ENCODE measurements at regions not wholly inside any gene's neighbourhood (a gene's known extent, or its start where the extent isn't known, plus 50 kb on each side); places are given as distances from the start of the nearest gene placed in this dataset.

DNA sequence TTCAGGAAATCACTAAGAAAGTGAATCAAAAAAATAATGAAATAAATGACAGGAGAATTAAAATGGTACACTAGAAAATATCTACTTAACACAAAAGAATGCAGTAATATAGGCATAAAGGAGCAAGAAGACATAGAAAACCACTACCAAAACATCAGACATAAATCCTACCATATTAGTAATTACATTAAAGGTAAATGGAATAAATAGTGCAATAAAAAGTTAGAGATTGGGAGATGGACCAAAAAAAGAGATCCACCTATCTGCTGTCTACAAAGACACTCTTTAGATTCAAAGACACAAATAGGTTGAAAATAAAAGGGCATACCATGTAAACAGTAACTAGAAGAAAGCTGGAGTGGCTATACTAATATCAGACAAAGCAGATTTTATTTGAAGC is 167.0 kb upstream of the SAMSN1 start:
- Histone ChIP-seq H3K27ac (ENCODE audit: low read depth, low read length) (no peak overlapping the region), H3K36me3 (ENCODE audit: insufficient read depth, low read length) (no peaks in the 10 kb centered on the region), H3K4me1 (ENCODE audit: insufficient read depth, low read length) (no peaks in the 10 kb centered on the region), H3K9me3 (ENCODE audit: low read length) (no peaks in the 10 kb centered on the region), H3K4me3 (ENCODE audit: low read depth in 1 of 2, low read length in 2 of 2) (no peak overlapping the region), H3K27me3 (ENCODE audit: control insufficient read depth in 1 of 2, insufficient read depth in 2 of 2, low read length in 2 of 2) (no peaks in the 10 kb centered on the region), H3K9ac (ENCODE audit: low read length) (no peak overlapping the region)

GRCh38 chr21:14712121-14712715 is 166.1 kb upstream of the SAMSN1 start:
- H3K27ac ChIP-seq (ENCODE audit: low read depth, low read length), result no peak overlapping the region
- H3K27me3 ChIP-seq (ENCODE audit: control insufficient read depth in 1 of 2, insufficient read depth in 2 of 2, low read length in 2 of 2), result no peaks in the 10 kb centered on the region
- H3K36me3 ChIP-seq (ENCODE audit: insufficient read depth, low read length), result no peaks in the 10 kb centered on the region
- no peak overlapping the region for H3K4me3 ChIP-seq (ENCODE audit: low read depth in 1 of 2, low read length in 2 of 2)
- no peak overlapping the region for H3K9ac ChIP-seq (ENCODE audit: low read length)
- no peaks in the 10 kb centered on the region for H3K4me1 ChIP-seq (ENCODE audit: insufficient read depth, low read length)
- no peaks in the 10 kb centered on the region for H3K9me3 ChIP-seq (ENCODE audit: low read length)

DNA sequence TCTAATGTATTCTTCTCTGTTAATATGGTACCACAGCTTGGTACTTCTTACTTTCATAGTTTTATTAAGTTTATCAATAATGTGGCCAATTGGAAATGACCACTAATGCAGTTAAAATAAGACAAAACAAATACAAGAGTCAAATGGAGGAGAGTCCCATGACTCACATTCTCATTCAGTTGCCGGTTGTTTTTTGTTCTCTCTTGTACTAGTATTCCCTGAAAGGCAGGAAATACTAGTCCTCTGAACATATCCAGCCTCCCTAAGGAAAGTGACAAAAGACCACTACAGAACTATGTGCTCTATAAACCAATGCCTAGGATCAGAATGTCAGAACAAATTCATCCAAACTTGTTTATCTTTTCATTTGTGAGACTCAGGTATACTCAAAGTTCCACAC is 165.2 kb upstream of the SAMSN1 start:
- H3K9ac ChIP-seq (ENCODE audit: low read length), result no peak overlapping the region
- no peaks in the 10 kb centered on the region for H3K27me3 ChIP-seq (ENCODE audit: control insufficient read depth in 1 of 2, insufficient read depth in 2 of 2, low read length in 2 of 2)
- no peak overlapping the region for H3K27ac ChIP-seq (ENCODE audit: low read depth, low read length)
- no peaks in the 10 kb centered on the region for H3K4me1 ChIP-seq (ENCODE audit: insufficient read depth, low read length)
- H3K4me3 ChIP-seq (ENCODE audit: low read depth in 1 of 2, low read length in 2 of 2), result no peak overlapping the region
- H3K9me3 ChIP-seq (ENCODE audit: low read length), result no peaks in the 10 kb centered on the region
- H3K36me3 ChIP-seq (ENCODE audit: insufficient read depth, low read length), result no peaks in the 10 kb centered on the region

GRCh38 chr21:14707511-14708020 is 161.5 kb upstream of the SAMSN1 start:
- no peak overlapping the region for H3K9ac ChIP-seq (ENCODE audit: low read length)
- no peaks in the 10 kb centered on the region for H3K27me3 ChIP-seq (ENCODE audit: control insufficient read depth in 1 of 2, insufficient read depth in 2 of 2, low read length in 2 of 2)
- no peaks in the 10 kb centered on the region for H3K36me3 ChIP-seq (ENCODE audit: insufficient read depth, low read length)
- no peak overlapping the region for H3K27ac ChIP-seq (ENCODE audit: low read depth, low read length)
- no peaks in the 10 kb centered on the region for H3K4me1 ChIP-seq (ENCODE audit: insufficient read depth, low read length)
- H3K4me3 ChIP-seq (ENCODE audit: low read depth in 1 of 2, low read length in 2 of 2), result no peak overlapping the region
- no peaks in the 10 kb centered on the region for H3K9me3 ChIP-seq (ENCODE audit: low read length)

DNA sequence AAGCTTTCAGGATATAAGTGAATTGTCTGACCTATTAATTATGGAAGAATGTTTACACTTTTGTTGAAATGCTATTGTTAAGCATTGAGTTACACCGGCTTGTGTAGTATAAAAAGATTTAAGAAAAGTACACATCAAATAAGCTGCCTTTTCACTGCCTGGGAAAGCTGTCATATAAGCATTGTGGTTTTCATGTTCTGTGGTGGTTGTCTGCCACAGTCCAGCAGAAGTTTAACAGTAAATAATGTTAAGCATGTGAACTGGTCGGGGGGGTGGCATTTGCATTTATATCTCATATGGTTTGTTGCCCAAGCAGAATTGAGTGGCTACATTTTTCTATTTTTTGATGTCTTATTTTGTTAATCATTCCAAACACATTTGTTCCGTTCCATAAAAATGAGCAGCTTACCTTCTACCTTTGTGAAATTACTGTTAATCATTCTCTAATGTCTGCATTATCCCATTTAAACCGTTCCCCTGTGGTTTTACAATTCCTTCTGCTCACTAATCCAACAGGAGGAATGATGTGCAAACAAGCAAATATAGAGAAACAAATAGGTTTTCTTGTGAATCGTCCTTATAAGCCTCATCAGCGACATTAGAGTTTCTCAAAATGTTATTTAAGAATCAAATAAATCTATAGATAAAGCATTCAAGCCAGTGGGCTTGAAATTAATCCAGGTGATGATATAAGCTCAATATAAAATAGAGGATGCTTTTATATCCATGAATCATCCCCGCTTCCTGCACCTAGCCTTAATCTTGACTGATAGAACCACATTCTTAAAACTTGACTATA is 160.8 kb upstream of the SAMSN1 start:
- no peak overlapping the region for H3K4me3 ChIP-seq (ENCODE audit: low read depth in 1 of 2, low read length in 2 of 2)
- H3K27ac ChIP-seq (ENCODE audit: low read depth, low read length), result no peak overlapping the region
- no peak overlapping the region for H3K9ac ChIP-seq (ENCODE audit: low read length)
- H3K27me3 ChIP-seq (ENCODE audit: control insufficient read depth in 1 of 2, insufficient read depth in 2 of 2, low read length in 2 of 2), result no peaks in the 10 kb centered on the region
- H3K4me1 ChIP-seq (ENCODE audit: insufficient read depth, low read length), result no peaks in the 10 kb centered on the region
- no peaks in the 10 kb centered on the region for H3K9me3 ChIP-seq (ENCODE audit: low read length)
- no peaks in the 10 kb centered on the region for H3K36me3 ChIP-seq (ENCODE audit: insufficient read depth, low read length)

DNA sequence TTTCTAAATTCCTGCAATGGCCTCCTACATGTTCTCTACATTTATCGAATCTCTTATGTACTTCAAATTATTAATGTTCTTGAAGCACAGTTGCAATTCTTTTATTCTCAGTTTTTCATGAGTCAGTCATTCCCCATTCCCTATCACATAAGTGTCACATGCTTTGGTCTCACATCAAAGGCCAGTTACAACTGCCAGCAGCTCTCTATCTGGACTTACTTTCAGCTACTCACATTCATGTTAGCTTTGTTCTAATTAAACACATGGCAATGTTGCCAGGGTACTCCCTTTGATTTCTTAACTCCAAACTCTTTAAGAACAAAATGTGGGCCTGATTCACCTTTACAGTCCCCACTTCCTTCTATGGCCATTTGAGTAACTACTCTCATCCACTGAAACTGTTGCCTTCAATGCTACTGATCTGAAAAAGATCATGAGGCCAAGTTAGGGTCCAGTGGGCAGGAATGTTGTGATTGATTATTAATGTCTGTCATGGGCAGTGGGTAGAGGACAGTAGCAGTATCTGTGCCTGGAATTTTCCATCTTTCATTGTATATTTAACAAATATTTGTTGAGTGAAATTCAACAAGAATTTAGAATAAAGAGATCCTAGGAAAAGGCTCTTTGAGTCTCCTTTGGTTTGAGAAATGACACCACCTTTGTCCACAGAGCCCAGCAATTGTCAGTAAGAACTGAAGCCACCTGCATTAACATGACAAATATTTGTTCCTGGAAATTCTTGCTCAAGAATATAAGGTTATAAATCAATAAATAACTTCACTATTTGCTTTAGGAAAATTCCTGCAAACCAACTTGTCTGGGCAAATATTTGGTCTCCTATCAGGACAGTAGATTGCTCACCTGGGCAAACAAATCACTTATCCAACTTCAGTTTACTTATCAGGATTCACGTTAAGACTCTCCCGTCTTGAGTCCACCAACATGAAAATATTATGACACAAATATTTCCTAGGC is 153.6 kb upstream of the SAMSN1 start:
- no peaks in the 10 kb centered on the region for H3K9me3 ChIP-seq (ENCODE audit: low read length)
- H3K36me3 ChIP-seq (ENCODE audit: insufficient read depth, low read length), result no peaks in the 10 kb centered on the region
- no peak overlapping the region for H3K9ac ChIP-seq (ENCODE audit: low read length)
- H3K27me3 ChIP-seq (ENCODE audit: control insufficient read depth in 1 of 2, insufficient read depth in 2 of 2, low read length in 2 of 2), result no peaks in the 10 kb centered on the region
- H3K4me1 ChIP-seq (ENCODE audit: insufficient read depth, low read length), result no peaks in the 10 kb centered on the region
- no peak overlapping the region for H3K4me3 ChIP-seq (ENCODE audit: low read depth in 1 of 2, low read length in 2 of 2)
- no peak overlapping the region for H3K27ac ChIP-seq (ENCODE audit: low read depth, low read length)

GRCh38 chr21:14697769-14698168 is 151.7 kb upstream of the SAMSN1 start:
- Histone ChIP-seq H3K4me1 (ENCODE audit: insufficient read depth, low read length) (no peaks in the 10 kb centered on the region), H3K36me3 (ENCODE audit: insufficient read depth, low read length) (no peaks in the 10 kb centered on the region), H3K27me3 (ENCODE audit: control insufficient read depth in 1 of 2, insufficient read depth in 2 of 2, low read length in 2 of 2) (no peaks in the 10 kb centered on the region), H3K27ac (ENCODE audit: low read depth, low read length) (no peak overlapping the region), H3K9ac (ENCODE audit: low read length) (no peak overlapping the region), H3K4me3 (ENCODE audit: low read depth in 1 of 2, low read length in 2 of 2) (no peak overlapping the region), H3K9me3 (ENCODE audit: low read length) (no peaks in the 10 kb centered on the region)

GRCh38 chr21:14694817-14695216 is 148.7 kb upstream of the SAMSN1 start:
- H3K27me3 ChIP-seq (ENCODE audit: control insufficient read depth in 1 of 2, insufficient read depth in 2 of 2, low read length in 2 of 2), result no peaks in the 10 kb centered on the region
- H3K36me3 ChIP-seq (ENCODE audit: insufficient read depth, low read length), result no peaks in the 10 kb centered on the region

DNA sequence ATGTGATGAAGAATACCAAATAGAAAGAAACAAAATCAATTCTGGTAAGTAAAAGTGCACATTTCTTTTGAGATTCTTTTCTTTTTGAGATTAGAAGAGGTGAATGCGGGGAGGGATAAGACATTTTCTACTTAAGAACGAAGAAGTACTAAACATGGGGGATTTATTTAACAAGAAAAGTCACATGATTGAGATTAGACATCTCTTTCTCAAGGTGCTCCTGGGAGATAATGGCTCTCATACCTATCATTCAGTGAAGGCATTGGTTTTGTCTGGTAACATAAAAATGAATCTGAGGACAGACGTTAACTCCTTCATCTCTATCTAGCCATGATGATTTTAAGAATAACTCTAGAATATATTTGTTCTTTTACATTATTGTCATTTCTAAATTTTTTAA is 147.9 kb upstream of the SAMSN1 start:
- Histone ChIP-seq H3K9ac (ENCODE audit: low read length) (no peak overlapping the region), H3K36me3 (ENCODE audit: insufficient read depth, low read length) (no peaks in the 10 kb centered on the region), H3K27me3 (ENCODE audit: control insufficient read depth in 1 of 2, insufficient read depth in 2 of 2, low read length in 2 of 2) (no peaks in the 10 kb centered on the region), H3K4me1 (ENCODE audit: insufficient read depth, low read length) (no peaks in the 10 kb centered on the region), H3K9me3 (ENCODE audit: low read length) (no peaks in the 10 kb centered on the region), H3K4me3 (ENCODE audit: low read depth in 1 of 2, low read length in 2 of 2) (no peak overlapping the region), H3K27ac (ENCODE audit: low read depth, low read length) (no peak overlapping the region)

More at GRCh38 chr21:14694817-14695216, 148.7 kb upstream of the SAMSN1 start:
- Histone ChIP-seq H3K9me3 (ENCODE audit: low read length) (no peaks in the 10 kb centered on the region), H3K4me1 (ENCODE audit: insufficient read depth, low read length) (no peaks in the 10 kb centered on the region), H3K27ac (ENCODE audit: low read depth, low read length) (no peak overlapping the region), H3K9ac (ENCODE audit: low read length) (no peak overlapping the region), H3K4me3 (ENCODE audit: low read depth in 1 of 2, low read length in 2 of 2) (no peak overlapping the region)

- no peak overlapping the region for H3K27ac ChIP-seq (ENCODE audit: low read depth, low read length)
- no peak overlapping the region for H3K4me3 ChIP-seq (ENCODE audit: low read depth in 1 of 2, low read length in 2 of 2)
- no peaks in the 10 kb centered on the region for H3K9me3 ChIP-seq (ENCODE audit: low read length)
- no peak overlapping the region for H3K9ac ChIP-seq (ENCODE audit: low read length)
- H3K27me3 ChIP-seq (ENCODE audit: control insufficient read depth in 1 of 2, insufficient read depth in 2 of 2, low read length in 2 of 2), result no peaks in the 10 kb centered on the region
- no peaks in the 10 kb centered on the region for H3K4me1 ChIP-seq (ENCODE audit: insufficient read depth, low read length)
- no peaks in the 10 kb centered on the region for H3K36me3 ChIP-seq (ENCODE audit: insufficient read depth, low read length)
Observed at GRCh38 chr21:14691914-14692313, 145.8 kb upstream of the SAMSN1 start.

- no peaks in the 10 kb centered on the region for H3K9me3 ChIP-seq (ENCODE audit: low read length)
- H3K27me3 ChIP-seq (ENCODE audit: control insufficient read depth in 1 of 2, insufficient read depth in 2 of 2, low read length in 2 of 2), result no peaks in the 10 kb centered on the region
- no peaks in the 10 kb centered on the region for H3K36me3 ChIP-seq (ENCODE audit: insufficient read depth, low read length)
- H3K4me3 ChIP-seq (ENCODE audit: low read depth in 1 of 2, low read length in 2 of 2), result no peak overlapping the region
- H3K9ac ChIP-seq (ENCODE audit: low read length), result no peak overlapping the region
- H3K27ac ChIP-seq (ENCODE audit: low read depth, low read length), result no peak overlapping the region
- H3K4me1 ChIP-seq (ENCODE audit: insufficient read depth, low read length), result no peaks in the 10 kb centered on the region
Observed at GRCh38 chr21:14690886-14691285, 144.8 kb upstream of the SAMSN1 start.

All from muscle layer of colon (tissue), 2 donors.